HG03066 (cell line): ENCODE measurements at regions not wholly inside any gene's neighbourhood (a gene's known extent, or its start where the extent isn't known, plus 50 kb on each side); places are given as distances from the start of the nearest gene placed in this dataset.
A peak's percentile ranks its signal among the peaks of the same experiment; 100 is the strongest.

Experiments used
- ATAC-seq: cut with Tn5 transposase; IDR thresholded peaks from one replicate; pipeline ENCODE4 v1.9.1; 2021; ENCODE audit warnings: low read depth; ENCODE audit not compliant: unreplicated experiment

DNA sequence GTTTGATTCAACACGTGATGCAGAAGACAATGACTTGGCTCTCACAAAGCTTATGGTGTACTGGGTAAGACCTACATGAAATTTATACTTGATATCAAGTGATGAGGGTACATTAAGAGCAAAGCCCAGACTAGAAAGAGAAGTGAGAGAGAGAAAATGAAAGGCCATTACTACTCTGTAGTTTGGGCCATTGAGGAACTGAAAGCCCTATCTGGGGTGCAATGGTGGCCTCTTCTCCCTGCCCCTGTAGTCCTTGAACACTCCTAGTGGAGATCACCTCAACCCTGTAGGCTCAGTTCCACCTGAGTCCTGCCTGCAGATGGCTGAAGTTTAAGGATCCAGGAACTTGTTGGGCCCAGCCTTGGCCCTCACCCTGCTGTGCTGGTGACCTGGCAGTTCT is 569.8 kb upstream of the MEX3C start:
- peak; percentile 60 for ATAC-seq

DNA sequence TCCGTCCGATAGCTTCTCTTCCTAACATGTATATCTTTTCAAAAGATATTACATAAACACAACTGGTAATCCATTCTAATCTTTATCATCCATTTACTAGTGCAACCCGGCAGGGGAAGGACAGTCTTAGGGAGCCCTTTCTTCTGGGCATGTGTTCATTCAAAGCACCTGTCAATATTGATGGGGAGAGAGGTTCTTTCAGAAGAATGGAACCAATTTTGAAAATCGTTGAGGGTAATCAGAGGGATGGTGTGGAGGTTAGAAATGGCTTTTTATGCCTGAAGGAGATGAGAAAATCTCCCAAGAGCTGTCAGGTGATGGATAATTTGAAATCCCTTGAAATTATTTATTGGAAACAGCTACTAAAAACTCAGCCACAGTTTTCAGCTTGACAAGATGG is 561.9 kb upstream of the DCC start:
- ATAC-seq: no peak

DNA sequence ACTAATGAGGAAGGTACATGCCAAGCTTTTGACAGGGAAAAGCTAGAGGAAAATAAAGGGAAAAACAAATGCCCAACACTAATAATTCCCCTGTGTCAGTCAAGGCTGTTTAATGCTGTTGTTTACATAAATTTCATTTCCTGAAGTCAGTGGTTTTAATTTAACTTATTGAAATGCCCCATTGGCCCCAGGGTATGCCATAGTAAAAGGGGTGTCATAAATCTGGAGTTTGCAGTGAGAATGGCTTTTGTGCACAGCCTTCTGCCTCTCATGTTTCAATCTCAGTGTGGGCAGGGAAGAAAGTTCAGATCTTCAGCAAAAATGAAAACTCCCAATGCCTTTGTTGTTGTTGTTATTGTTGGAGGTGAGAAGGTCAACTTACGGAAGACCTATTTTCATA is 550.1 kb upstream of the DCC start:
- ATAC-seq: no peak

GRCh38 chr18:51801514-51801913 is 538.5 kb upstream of the DCC start:
- ATAC-seq: no peak

DNA sequence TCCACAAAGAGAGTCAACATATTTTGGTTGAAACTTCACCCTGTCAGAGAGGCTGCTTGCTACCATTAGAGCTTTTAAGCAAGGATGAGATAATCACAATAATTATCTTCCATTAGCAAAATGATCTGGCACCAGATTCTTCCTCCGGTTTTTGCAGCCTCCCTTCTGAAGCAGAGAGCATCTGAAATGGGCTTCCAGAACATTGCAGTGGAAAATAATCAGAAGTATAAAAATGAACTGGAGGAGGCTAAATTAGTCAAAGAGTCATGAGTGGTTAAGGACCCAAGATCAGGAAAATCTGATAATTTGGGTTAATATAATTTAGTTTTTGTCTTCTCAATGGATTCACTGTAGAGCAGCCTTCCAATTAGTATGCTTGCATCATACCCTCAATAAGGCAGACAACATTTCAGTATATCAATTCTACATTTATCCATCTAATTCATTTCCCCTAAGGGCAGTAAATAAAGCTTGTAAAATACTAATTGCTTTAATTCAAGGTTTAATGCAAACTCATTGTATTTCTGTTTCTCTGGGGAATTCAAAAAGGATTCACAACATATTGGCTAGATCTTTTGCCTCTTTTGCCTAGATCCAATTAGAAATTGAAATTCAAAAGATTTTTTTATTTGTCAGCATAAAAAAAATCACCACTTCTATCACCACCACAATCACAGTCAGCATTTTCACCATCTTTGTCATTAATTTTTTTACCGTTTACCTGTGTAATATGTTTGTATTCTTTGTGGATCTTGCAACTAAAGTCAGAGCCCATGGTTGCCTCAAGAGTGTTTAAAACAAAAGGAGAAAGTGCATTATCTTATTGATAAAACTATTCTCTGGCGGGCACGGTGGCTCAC is 537.2 kb upstream of the DCC start:
- no peak for ATAC-seq

DNA sequence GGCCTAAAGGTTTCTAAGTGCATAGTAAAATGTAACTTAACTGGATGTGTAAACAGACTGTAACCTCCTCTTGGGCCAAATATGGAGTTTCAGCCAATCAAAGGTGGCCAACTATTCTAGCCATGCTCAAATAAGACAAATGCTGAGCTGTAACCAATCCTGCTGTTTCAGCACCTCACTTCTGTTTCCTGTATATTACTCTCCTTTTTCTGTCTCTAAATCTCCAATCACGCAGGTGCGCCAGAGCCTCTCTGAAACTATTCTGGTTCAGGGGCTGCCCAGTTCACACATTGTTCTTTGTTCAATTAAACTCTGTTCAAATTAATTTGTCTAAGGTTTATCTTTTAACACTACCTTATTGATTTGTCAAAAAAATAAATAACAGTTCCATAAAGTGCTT is 532.7 kb upstream of the DCC start:
- no peak for ATAC-seq

DNA sequence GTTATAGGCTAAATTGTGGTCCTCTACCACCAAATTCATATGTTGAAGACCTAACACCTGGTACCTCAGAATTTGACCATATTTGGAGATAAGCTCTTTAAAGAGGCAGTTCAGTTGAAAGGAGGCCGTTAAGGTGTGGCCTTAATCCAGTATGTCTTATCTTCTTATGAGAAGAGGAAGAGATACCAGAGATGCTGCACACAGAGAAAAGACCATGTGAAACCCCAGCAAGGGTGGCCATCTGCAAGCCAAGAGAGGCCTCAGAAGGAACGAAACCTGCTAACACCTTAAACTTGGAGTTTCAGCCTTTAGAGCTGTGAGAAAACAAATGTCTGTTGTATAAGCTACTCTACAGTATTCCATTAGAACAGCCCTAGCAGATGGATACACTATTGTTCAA is 528.1 kb upstream of the DCC start:
- ATAC-seq: no peak

- no peak for ATAC-seq
Measured at GRCh38 chr18:51813740-51814139, 526.3 kb upstream of the DCC start.

DNA sequence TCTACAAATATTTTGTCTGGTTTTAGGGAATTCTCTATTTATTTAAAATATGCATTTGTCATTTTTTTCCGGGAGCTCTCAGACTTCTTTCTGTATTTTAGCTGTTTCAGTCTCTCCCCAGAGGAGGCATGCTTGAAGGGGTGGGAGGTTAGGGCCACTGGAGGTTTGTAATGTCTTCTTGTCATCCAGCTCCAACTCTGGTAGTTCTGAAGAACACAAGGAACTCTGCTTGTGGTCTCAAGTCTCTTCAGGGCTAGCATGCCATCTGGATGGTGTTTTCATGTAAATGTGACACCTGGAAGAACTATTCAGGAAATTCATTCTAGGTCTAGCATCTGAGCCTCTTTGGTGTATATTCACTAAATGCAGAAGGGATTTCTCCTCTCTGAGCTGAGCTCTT is 518.4 kb upstream of the DCC start:
- no peak for ATAC-seq

GRCh38 chr18:51824746-51825145 is 515.3 kb upstream of the DCC start:
- no peak for ATAC-seq

GRCh38 chr18:51833850-51834249 is 506.1 kb upstream of the DCC start:
- no peak for ATAC-seq

DNA sequence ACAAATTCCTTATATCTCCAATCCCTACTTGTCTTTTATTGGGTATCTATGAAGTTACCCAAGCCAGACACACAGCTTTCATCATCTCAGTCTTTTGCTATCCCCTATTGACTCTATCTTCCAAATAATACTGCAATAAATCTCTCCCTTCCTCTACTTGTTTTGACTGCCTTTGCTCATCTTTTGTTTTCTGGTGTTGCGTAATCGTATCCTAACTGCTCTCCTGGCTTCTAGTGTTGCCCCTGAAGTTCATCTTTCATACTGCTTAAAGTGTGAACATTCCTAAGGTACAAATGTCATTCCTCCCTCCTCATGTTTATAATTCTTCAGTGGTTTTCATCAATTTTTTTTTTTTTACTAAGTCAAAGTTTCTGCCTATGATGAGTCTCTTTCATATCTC is 491.3 kb upstream of the DCC start:
- no peak for ATAC-seq

GRCh38 chr18:51852681-51853080 is 487.3 kb upstream of the DCC start:
- ATAC-seq: no peak

DNA sequence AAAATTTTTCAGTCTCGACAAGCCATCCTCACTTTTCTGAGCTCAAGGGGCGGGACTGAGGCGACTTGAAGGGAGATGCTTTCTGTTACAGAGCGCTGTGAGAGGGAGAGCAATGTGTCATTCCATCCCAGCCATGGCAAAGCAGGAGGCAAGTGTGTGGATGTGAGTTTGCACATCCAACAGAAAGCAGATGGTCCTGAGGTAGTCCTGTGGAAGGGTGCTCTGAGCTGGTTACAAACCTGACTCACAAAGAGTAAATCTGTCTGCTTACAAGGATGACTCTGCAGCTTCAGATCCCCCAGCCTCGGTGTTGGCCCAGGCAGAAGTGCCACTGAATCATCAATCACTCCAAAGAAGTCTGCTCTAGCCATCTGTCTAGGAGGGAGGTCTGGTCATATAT is 482.0 kb upstream of the DCC start:
- ATAC-seq: no peak

DNA sequence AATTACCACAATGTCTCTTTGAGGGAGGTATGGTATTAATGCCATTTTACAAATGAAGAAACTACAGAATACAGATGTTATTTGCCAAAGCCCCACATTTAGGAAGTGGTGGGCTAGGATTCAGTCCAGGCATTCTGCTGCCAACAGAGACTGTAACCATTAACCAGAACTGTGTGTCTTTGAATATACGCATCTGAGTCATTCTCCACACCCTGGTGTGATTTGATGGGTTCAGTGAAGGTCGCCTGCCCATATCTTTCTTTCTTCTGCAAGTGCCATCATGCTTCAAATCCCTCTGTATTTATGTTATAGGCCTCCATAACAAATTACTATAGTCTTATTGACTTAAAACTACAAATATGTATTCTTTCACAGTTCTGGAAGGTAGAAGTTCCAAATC is 479.0 kb upstream of the DCC start:
- ATAC-seq: no peak

- ATAC-seq: no peak
Measured at GRCh38 chr18:51862051-51862715, 477.8 kb upstream of the DCC start.

GRCh38 chr18:51864219-51864965 is 475.6 kb upstream of the DCC start:
- no peak for ATAC-seq

DNA sequence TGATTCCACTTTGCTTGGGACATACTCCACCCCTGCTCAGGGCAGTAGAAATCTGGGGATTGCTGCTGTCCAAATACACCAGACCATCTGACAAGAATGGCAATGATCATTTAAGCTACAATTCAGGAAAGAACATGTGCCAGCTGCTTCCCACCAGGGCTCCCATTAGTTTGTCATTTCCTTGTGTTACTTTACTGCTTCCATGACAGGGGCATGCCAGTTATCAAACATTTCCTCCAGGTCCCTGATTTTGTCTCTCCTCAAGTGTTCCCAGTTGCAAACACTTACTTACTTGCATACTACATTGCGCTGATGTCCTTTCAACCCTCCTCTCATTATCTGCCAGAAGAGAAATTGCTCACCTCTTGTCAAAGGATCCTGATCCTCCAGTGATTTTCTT is 474.5 kb upstream of the DCC start:
- ATAC-seq: no peak

GRCh38 chr18:51867767-51868166 is 472.2 kb upstream of the DCC start:
- ATAC-seq: no peak

DNA sequence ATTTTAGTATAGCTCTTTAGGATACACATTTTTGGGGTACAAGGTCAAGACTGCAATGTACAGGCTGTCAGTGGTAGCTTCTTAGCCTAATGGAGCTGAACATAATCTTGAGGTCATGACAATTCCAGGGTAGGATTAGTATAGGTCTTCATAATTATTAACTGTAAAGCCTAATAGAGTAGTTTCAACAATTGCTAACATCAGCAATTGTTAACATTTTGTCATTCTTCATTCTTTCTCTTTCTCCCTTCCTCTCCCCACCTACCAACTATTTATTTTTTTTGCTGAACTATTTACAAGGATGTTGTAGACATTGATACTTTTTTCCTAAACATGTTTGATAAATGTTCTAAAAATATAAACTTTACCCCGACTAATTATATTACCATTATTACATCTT is 461.3 kb upstream of the DCC start:
- no peak for ATAC-seq

DNA sequence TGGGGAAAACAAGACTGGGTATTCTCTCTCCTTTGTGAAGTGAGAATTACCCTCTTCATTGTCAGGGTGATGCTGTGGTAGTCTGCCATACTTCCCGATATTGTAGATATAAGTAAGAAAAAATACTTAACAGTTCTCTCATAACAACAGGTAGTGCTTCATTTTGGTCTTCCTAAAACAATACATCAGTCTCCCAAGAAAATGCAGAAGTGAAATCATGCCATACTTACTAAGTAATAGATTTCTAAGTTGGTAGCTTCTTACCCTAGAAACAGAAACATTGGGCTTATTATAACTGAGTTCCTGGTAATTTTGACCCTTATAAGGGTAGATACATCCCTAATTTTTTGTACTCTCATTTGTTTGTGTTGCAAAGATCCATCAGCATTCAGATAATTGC is 460.7 kb upstream of the DCC start:
- no peak for ATAC-seq

DNA sequence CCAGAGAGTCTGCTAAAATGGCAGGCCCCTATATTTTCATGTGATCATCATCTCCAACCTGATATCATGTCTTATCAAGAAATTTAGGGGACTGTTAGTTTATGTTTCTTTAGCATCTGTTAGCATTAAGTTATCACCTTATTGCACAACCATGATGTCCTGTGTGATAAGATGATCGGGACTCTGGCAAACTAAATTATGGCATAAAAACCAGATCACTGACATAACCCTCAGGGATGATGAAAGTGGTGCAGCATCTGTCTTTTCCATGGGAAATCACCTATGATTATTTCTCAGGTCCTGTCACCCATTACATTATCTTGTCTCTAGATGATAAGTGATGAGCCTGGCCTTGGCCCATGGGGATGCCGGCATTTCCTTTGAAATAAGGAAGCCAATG is 458.6 kb upstream of the DCC start:
- ATAC-seq: no peak
